ENCODE measurements at regions not wholly inside any gene's neighbourhood (a gene's known extent, or its start where the extent isn't known, plus 50 kb on each side); places are given as distances from the start of the nearest gene placed in this dataset.
"Not testable (repeated sequence)": the region's sequence is repeated elsewhere in the genome, so short reads cannot be mapped to it uniquely, and the experiment has no call there.

DNA sequence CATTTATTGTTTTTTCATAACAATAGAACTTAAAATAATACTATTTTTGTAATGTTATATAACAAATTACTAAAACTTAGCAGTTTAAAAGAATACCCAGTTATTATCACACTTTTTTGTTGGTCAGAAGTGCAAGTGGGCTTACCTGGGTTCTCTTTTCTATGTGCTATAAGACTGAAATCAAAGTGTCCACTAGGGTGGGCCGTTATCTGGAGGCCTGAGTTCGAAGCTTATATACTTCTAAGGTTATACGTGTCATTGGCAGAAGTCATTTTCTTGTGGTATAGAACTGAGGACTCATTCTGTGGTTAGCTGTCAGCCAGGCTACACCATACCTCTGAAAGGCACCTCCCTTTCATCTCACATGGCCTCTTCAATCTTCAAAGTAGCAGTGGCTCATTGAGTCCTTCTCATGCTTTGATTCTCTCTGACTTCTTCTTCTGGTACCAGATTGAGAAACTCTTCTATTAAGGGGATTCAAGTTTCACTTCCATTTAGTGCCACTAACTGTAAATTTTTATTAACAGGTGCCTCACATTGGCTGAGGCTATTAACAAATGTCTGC is 414.3 kb downstream of the AMY1C start:
- DNase-seq (ENCODE audit: low spot score) = no peak

DNA sequence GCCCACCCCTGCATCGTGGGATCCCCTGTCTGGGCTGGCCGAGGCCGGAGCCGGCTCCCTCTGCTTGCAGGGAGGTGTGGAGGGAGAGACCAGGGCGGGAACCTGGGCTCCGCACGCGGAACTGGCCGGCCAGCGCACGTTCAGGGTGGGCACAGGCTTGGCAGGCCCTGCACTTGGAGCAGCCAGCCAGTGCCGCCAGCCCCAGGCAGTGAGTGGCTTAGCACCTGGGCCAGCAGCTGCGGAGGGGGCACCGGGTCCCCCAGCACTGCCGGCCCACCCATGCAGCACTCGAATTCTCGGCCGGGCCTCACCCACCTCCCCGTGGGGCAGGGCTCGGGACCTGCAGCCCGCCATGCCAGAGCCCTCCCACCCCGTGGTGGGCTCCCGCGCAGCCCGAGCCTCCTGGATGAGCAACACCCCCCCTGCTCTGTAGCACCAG is 422.6 kb downstream of the AMY1C start:
- DNase-seq (ENCODE audit: low spot score) = no peak

DNA sequence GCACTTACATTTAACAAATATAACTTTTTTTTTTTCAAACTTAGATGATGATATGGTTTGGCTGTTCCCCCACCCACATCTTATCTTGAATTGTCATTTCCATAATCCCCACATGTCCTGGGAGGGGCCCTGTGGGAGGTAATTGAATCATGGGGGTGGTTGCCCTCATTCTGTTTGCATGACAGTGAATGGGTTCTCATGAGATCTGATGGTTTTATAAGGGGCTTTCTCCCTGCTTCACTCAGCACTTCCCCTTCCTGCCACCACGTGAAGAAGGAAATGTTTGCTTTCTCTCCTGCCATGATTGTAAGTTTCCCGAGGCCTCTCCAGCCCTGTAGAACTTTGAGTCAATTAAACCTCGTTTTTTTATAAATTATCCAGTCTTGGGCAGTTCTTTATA is 432.6 kb downstream of the AMY1C start:
- DNase-seq (ENCODE audit: low spot score) = no peak

- no peak for DNase-seq (ENCODE audit: low spot score)
Observed at GRCh38 chr1:104189207-104189606, 439.5 kb downstream of the AMY1C start.

DNA sequence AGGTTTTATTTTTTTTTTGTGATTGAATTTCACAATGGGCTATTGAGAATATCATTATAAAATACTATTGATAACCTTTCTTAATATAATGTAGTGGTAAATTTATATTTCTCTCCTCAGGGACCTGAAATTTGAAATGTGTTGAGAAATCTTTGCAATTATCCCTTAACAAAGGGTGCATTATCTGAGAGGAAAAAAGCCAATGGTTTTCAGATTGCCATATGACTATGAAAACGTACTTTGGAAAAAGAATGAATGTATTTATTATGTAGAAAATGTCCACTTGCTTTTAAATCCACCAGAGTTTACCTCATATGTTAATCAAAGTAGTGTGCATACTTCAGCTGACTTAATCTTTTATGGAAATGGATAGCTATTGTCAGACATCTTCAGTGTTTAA is 441.1 kb downstream of the AMY1C start:
- DNase-seq (ENCODE audit: low spot score) = no peak

- DNase-seq (ENCODE audit: low spot score) = no peak
Observed at GRCh38 chr1:104195395-104195794, 445.7 kb downstream of the AMY1C start.

GRCh38 chr1:104196136-104196535 is 446.4 kb downstream of the AMY1C start:
- no peak for DNase-seq (ENCODE audit: low spot score)

- no peak for DNase-seq (ENCODE audit: low spot score)
Observed at GRCh38 chr1:104197516-104197915, 447.8 kb downstream of the AMY1C start.

- no peak for DNase-seq (ENCODE audit: low spot score)
Observed at GRCh38 chr1:104212239-104212638, 462.5 kb downstream of the AMY1C start.

GRCh38 chr1:104217395-104217986 is 467.8 kb downstream of the AMY1C start:
- DNase-seq (ENCODE audit: low spot score) = not testable (repeated sequence)

- no peak for DNase-seq (ENCODE audit: low spot score)
Observed at GRCh38 chr1:104229860-104230259, 480.2 kb downstream of the AMY1C start.

DNA sequence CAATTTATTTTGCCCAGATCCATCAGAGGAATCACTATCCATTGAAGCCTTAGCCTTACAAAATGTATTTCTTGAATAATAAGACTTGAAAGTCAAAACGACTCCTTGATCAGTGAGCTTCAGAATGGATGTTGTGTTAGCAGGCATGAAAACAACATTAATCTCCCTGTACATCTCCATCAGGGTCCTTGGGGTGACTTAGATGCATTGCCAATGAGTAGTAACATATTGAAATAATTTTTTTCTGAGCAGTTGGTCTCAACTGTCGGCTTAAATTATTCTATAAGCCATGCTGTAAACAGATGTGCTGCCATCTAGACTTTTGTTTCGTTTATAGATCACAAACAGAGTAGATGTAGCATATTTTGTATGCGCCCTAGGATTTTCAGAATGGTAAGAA is 482.0 kb downstream of the AMY1C start:
- DNase-seq (ENCODE audit: low spot score) = no peak

DNA sequence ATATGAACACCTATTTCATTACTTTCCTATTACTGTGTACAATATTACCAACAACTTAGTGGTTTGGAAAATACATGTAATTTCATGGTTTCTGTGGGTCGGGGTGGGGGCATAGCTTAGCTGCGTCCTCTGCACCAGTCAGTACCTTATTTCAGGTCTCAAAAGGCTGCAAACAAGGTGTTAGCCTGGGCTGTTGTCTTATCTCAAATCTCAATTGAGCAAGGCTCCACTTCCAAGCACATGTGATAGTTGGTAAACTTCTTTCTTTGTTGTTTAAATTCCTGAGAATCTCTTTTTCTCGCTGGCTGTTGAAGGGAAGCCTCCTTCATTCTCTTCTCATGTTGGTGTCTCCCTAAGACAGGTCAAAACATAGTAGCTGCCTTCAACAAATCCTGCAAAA is 485.4 kb downstream of the AMY1C start:
- no peak for DNase-seq (ENCODE audit: low spot score)

GRCh38 chr1:104238991-104239390 is 489.3 kb downstream of the AMY1C start:
- no peak for DNase-seq (ENCODE audit: low spot score)

- no peak for DNase-seq (ENCODE audit: low spot score)
Observed at GRCh38 chr1:104248385-104248784, 498.7 kb downstream of the AMY1C start.

- no peak for DNase-seq (ENCODE audit: low spot score)
Observed at GRCh38 chr1:104259481-104259880, 509.8 kb downstream of the AMY1C start.

GRCh38 chr1:104263110-104263509 is 513.4 kb downstream of the AMY1C start:
- DNase-seq (ENCODE audit: low spot score) = not testable (repeated sequence)

DNA sequence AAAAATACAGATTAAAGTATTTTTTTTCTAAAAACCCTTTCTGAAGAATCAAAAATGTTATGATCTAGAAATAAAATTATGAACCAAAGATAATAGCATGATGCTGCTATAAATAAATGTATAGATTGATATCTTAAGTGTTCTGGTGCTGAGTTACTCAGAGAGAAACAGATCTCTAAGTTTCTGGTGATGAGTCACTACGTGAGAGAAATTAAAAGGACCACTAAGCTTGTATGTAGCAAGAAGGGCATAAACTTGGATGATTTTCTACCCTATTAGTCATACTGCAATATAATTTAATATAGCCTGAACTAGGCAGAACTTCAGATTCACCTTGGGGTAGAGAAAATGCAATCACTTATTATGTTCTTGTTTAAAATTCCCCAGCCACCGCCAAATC is 514.8 kb downstream of the AMY1C start:
- DNase-seq (ENCODE audit: low spot score) = no peak

GRCh38 chr1:104265163-104265562 is 515.5 kb downstream of the AMY1C start:
- DNase-seq (ENCODE audit: low spot score) = no peak

- DNase-seq (ENCODE audit: low spot score) = no peak
Observed at GRCh38 chr1:104266612-104267011, 516.9 kb downstream of the AMY1C start.

DNA sequence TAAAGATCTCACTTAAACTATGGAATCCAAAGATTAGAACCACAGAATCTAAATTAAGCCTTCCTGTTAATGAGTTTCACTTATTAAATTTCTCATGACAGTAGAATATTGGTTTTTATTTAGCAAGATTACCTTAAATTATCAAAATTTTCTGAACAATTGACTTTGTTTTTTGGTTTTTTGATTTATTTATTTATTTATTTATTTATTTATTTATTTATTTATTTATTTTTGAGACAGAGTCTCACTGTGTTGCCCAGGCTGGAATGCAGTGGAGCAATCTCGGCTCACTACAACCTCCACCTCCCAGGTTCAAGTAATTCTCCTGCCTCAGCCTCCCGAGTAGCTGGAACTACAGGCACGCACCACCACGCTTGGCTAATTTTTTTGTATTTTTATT is 538.6 kb downstream of the AMY1C start:
- not testable (repeated sequence) for DNase-seq (ENCODE audit: low spot score)

DNA sequence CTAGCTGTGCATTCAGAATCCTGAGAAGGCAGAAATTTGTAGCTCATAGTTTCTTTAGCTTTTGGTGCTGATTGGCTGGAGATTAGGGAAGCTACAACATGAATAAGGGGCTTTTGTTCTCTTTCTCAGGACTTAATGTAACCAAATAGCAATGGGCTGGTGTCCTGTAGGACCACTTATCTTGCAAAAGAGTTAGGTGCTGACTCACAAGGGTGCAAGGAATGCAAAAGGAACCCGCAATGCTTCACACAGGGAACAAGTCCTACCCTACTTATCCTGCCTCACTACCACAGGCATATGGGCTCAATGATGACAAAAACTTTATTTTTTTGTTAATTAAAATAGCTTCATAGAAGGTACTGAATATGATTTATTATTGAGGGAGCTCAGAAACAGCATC is 541.5 kb downstream of the AMY1C start:
- DNase-seq (ENCODE audit: low spot score) = no peak

DNA sequence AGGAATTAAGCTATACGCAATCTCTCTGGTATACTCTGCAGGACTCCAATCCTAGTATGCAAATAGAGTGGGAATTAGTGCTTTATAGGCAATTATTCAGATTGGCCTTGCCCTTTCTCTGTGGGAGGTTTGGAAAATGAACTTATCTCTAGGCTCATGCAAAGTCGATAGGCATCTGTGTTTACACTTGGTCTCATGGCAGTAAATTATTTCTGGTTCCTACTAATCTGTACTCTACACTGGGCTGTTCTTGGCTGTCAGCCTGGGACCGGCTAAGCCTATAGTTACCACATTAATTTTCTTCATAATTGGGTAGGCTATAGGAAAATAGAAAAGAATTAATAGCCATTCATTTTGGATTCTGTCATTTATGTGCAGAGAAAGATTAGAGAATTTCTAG is 544.6 kb downstream of the AMY1C start:
- DNase-seq (ENCODE audit: low spot score) = no peak

- no peak for DNase-seq (ENCODE audit: low spot score)
Observed at GRCh38 chr1:104295511-104295910, 545.8 kb downstream of the AMY1C start.

Data from CD4-positive, alpha-beta T cell treated with Interleukin-15 for 4 hours (primary cell).